Peyer's patch (tissue), 4 donors: ENCODE measurements at regions not wholly inside any gene's neighbourhood (a gene's known extent, or its start where the extent isn't known, plus 50 kb on each side); places are given as distances from the start of the nearest gene placed in this dataset.

Experiments used
- POLR2A ChIP-seq, 2 donors: fragments of 450-650 bp; IDR thresholded peaks; one replicate each; pipeline ENCODE4 v1.5.1; 2017; ENCODE audit warnings: antibody characterized with exemption in 2 of 2, mild to moderate bottlenecking in 2 of 2, moderate library complexity in 2 of 2
- TF ChIP-seq, protein P1 (sequence below), 6 experiments: fragments of 450-650 bp in 4 of 6; fragments of 200-600 bp in 2 of 6; sonication (generic) in 1 of 6; IDR thresholded peaks; one replicate each; pipeline ENCODE4 v1.5.1; 2017 to 2019; ENCODE audit warnings: antibody characterized with exemption in 6 of 6, mild to moderate bottlenecking in 3 of 6, moderate library complexity in 1 of 6

DNA sequence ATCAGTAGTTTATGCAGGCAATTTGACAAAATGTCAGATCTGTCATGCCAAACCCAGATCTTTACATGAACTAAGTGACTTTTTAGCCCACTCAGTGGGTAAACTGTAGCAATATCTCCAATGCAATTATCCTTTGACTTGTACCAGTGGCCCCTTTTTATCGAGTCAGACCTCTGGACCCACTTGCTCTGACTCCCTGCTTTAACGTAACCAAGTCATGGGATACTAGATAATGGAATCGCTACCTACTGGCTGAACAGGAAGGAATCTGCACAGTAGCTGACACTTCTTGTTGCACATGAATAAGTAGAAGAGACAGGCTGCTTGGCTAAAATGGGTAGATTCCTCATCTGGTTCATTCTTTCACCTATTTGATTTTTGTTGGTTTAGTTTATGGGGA lies 128.4 kb upstream of the LYPLAL1 start:
- no peak for TF ChIP-seq POLR2A (IDR thresholded peaks at IDR 0.05)
- TF ChIP-seq, protein P1, sequence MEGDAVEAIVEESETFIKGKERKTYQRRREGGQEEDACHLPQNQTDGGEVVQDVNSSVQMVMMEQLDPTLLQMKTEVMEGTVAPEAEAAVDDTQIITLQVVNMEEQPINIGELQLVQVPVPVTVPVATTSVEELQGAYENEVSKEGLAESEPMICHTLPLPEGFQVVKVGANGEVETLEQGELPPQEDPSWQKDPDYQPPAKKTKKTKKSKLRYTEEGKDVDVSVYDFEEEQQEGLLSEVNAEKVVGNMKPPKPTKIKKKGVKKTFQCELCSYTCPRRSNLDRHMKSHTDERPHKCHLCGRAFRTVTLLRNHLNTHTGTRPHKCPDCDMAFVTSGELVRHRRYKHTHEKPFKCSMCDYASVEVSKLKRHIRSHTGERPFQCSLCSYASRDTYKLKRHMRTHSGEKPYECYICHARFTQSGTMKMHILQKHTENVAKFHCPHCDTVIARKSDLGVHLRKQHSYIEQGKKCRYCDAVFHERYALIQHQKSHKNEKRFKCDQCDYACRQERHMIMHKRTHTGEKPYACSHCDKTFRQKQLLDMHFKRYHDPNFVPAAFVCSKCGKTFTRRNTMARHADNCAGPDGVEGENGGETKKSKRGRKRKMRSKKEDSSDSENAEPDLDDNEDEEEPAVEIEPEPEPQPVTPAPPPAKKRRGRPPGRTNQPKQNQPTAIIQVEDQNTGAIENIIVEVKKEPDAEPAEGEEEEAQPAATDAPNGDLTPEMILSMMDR (IDR thresholded peaks at IDR 0.05) = no peak
